SU-DHL-6 (cell line): ENCODE measurements at regions not wholly inside any gene's neighbourhood (a gene's known extent, or its start where the extent isn't known, plus 50 kb on each side); places are given as distances from the start of the nearest gene placed in this dataset.

Experiments used
- EZH2phosphoT487 ChIP-seq: fragments of 200-600 bp; sonication (generic), shearing (Covaris generic); conservative IDR thresholded peaks from 2 replicates; pipeline ENCODE4 v1.6.1; 2018; ENCODE audit warnings: mild to moderate bottlenecking, antibody characterized with exemption, low read length, moderate library complexity, mixed read lengths
- TF ChIP-seq, protein P1 (sequence below): fragments of 200-600 bp; sonication (generic); IDR thresholded peaks from one replicate; pipeline ENCODE4 v1.5.1; 2017; ENCODE audit warnings: antibody characterized with exemption, mild to moderate bottlenecking, low read length, moderate library complexity; ENCODE audit not compliant: insufficient read depth, poor library complexity, severe bottlenecking

DNA sequence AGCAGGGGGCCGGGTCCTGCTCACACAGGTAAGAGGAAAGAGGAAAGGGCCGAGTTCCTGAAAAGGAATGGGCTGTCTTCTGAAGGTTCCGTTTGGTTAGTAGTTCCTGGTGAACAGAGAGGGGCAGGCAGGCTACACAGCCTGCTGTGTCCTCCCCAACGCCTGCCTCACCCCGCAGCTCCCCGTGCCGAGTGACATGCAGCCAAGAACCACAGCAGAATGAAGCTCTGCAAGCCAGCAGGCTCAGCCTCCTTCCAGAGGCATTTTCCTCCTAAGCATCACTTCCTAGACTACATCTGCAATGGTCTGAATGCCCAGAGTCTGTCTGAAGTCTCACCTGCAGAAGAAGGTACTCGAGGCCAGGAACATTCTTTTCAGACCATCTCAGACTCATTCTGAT, 202.4 kb upstream of the TCERG1L start:
- no peak for TF ChIP-seq EZH2phosphoT487
- TF ChIP-seq, protein P1, sequence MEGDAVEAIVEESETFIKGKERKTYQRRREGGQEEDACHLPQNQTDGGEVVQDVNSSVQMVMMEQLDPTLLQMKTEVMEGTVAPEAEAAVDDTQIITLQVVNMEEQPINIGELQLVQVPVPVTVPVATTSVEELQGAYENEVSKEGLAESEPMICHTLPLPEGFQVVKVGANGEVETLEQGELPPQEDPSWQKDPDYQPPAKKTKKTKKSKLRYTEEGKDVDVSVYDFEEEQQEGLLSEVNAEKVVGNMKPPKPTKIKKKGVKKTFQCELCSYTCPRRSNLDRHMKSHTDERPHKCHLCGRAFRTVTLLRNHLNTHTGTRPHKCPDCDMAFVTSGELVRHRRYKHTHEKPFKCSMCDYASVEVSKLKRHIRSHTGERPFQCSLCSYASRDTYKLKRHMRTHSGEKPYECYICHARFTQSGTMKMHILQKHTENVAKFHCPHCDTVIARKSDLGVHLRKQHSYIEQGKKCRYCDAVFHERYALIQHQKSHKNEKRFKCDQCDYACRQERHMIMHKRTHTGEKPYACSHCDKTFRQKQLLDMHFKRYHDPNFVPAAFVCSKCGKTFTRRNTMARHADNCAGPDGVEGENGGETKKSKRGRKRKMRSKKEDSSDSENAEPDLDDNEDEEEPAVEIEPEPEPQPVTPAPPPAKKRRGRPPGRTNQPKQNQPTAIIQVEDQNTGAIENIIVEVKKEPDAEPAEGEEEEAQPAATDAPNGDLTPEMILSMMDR, result no peak
